ENCODE measurements at regions not wholly inside any gene's neighbourhood (a gene's known extent, or its start where the extent isn't known, plus 50 kb on each side); places are given as distances from the start of the nearest gene placed in this dataset.
A peak's percentile ranks its signal among the peaks of the same experiment; 100 is the strongest.

DNA sequence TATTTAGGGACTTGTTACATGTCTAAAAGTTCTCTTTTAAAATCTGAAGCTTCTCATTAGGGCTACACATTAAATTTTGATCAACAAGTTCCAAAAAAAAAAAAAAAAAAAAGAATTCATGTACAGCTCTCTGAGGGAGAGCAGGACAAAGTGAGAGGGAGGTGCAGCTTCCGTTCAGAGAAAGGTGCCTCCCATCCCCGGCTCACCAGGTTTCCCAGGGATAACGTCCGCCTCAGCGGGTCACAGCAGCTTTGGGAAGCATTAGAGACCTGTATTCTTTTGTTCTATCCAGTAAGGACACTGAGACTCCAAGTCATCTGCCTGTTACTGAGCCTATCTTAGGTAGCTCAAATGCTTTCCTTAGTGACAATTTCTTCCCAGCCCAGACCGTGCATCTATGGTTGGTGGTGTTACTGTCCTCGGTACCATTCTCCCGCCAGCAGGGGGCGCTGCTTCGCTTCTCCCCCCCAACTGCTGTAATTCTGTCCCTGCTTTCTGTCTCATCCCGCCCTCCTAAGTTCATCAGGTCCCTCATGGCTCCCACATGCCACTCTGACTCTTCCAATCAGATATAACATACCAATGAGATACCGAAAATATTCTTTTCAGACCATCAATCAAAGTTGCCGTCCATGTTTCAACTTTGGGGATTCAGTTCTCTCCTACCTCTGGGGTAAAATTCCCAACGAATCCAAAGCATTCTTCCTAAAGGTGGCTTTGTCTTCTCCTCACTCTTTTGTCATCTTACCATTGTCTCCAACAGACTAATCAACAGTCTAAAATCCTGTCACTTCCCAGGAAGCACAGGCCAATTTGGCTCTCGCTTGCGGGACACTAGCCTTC lies 466.5 kb downstream of the METTL4 start:
- Histone ChIP-seq H3K4me1 (no peaks in the 10 kb centered on the region), H3K36me3 (replicated peaks) (no peaks in the 10 kb centered on the region), H3K4me3 (no peak overlapping the region), H3K9me3 (no peaks in the 10 kb centered on the region), H3K27me3 (ENCODE audit: low read depth) (no peaks in the 10 kb centered on the region)
- peak; percentile 16 to 69 for DNase-seq (ENCODE audit: low spot score in 2 of 2)
- in situ Hi-C loops (cut with MboI; ENCODE audit: low sequenced_read_pairs): loop anchor here (25.0 kb wide), 1 partner anchor 1243 kb away; no protein-coding TSS in a partner anchor

DNA sequence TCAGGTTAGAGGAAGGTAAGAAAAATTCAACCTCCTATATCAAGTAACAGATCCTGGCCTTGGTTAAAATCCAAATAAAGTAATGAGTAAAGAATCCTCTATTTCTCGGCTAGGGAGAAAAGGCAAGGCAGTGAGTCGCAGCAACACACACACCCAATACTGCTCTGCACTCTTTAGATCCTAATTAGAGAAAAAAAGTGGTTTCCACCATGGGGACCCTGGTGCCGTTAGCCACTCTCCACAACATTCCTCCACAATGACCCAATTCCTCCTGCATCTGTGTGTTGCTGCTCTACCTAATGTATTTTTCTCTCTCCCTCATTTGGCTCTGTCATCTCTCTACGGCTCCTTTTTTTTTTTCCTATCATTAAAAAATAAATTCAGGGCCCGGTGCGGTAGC lies 462.7 kb downstream of the METTL4 start:
- H3K9me3 ChIP-seq: no peaks in the 10 kb centered on the region
- no peaks in the 10 kb centered on the region for H3K27me3 ChIP-seq (ENCODE audit: low read depth)
- H3K36me3 ChIP-seq (replicated peaks): no peaks in the 10 kb centered on the region
- H3K4me3 ChIP-seq: no peak overlapping the region
- in situ Hi-C loops (cut with MboI; ENCODE audit: low sequenced_read_pairs): loop anchor here (25.0 kb wide), 1 partner anchor 1246 kb away; no protein-coding TSS in a partner anchor
- H3K4me1 ChIP-seq: no peaks in the 10 kb centered on the region
- DNase-seq (ENCODE audit: low spot score in 2 of 2): no peak

DNA sequence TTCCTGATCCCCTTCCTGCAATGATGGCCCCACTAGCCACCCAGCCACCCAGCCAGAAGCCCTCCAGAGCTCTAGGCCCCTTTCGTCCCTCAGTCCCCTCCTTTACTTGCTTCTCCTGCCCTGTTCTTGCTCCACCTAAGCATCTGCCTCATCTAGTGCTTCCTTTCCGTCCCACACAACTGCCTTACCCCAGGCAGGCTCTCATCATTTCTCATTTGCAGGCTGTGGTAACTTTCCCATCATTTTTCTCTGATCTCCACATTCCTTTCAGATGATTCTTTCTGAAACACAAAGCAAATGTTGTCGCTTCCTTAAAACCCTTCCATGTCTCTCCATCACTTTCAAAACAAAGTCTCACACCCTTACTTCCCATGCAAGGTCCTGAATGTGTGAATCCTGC lies 459.8 kb downstream of the METTL4 start:
- Histone ChIP-seq H3K4me3 (no peak overlapping the region), H3K27me3 (ENCODE audit: low read depth) (no peaks in the 10 kb centered on the region), H3K4me1 (no peaks in the 10 kb centered on the region), H3K36me3 (replicated peaks) (no peaks in the 10 kb centered on the region), H3K9me3 (no peaks in the 10 kb centered on the region)
- in situ Hi-C loops (cut with MboI; ENCODE audit: low sequenced_read_pairs): loop anchor here (25.0 kb wide), 1 partner anchor 1249 kb away; no protein-coding TSS in a partner anchor
- no peak for DNase-seq (ENCODE audit: low spot score in 2 of 2)

DNA sequence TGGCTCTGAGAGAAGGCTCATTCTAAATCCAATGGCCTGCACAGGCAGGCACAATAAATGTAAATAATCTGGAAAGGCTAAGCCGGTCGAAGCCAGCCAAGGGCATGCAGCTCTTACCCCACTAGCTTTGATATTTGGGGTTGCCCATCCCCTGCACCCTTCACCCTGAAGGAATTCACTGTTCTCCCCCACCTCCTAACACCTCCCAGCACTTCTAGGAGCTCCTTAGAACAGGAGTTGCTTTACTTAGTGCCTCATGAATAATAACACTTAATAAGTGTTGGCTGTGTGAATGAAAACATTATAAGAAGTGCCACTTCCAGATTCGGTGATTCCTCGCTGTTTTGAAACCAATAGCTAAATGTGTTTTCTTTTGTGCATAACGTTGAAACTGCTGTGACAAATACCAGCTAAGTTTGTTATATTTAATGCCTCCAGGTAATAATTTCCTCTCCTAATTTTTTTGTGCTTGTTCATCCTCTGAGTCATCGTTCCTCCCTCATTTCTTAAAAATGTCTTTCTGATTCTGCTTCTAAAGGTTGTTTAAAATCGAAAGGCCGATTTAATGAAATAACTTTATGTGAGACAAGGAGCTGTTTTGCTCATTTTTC lies 458.8 kb downstream of the METTL4 start:
- H3K27me3 ChIP-seq (ENCODE audit: low read depth): no peaks in the 10 kb centered on the region
- in situ Hi-C loops (cut with MboI; ENCODE audit: low sequenced_read_pairs): loop anchor here (25.0 kb wide), 1 partner anchor 1250 kb away; no protein-coding TSS in a partner anchor
- no peaks in the 10 kb centered on the region for H3K36me3 ChIP-seq (replicated peaks)
- no peaks in the 10 kb centered on the region for H3K9me3 ChIP-seq
- H3K4me3 ChIP-seq: no peak overlapping the region
- H3K4me1 ChIP-seq: no peaks in the 10 kb centered on the region
- DNase-seq (ENCODE audit: low spot score in 2 of 2): no peak

DNA sequence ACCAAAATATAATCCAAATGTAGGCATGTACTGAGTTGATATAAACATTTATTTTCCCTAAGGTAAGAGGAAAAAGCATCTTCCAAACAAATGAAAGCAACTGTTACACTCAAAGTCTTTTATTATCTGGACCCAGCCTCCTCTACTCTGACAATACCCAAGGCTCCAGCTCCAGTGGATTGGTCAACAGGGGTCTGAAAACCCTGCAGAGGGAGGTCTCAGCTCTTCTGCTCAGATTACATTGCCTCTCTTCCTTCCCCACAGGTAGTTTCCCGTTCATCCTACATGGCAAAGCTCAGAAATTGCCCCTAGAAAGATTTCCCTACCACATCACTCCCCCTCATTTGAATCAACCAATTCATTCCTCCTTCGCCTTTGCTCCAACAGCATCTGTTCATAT lies 457.0 kb downstream of the METTL4 start:
- no peak overlapping the region for H3K4me3 ChIP-seq
- in situ Hi-C loops (cut with MboI; ENCODE audit: low sequenced_read_pairs): loop anchor here (25.0 kb wide), 1 partner anchor 1252 kb away; no protein-coding TSS in a partner anchor
- no peaks in the 10 kb centered on the region for H3K9me3 ChIP-seq
- no peak for DNase-seq (ENCODE audit: low spot score in 2 of 2)
- H3K27me3 ChIP-seq (ENCODE audit: low read depth): no peaks in the 10 kb centered on the region
- H3K36me3 ChIP-seq (replicated peaks): no peaks in the 10 kb centered on the region
- H3K4me1 ChIP-seq: peaks cover 3% of the 10 kb centered on the region; the same call in 1 of the 2 replicates

DNA sequence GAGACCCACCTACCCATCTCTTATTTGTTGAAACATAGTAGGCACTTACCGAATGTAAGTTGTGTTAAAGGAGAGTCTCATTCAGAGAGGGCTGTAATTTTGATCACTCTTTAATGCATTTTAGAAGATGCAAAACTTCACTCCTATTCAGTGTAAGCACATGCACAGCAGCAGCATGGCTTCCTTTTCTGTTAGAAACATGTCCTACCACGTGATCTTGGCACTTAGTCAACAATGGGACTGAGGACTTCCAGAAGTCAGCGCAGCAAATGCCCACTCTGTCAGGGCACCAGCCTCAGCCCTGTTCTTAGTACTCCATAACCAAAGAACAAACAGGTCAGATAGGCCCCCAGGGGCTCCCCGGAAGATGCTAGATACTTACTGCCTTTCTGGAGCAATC lies 456.5 kb downstream of the METTL4 start:
- H3K36me3 ChIP-seq (replicated peaks): no peaks in the 10 kb centered on the region
- H3K9me3 ChIP-seq: no peaks in the 10 kb centered on the region
- H3K27me3 ChIP-seq (ENCODE audit: low read depth): no peaks in the 10 kb centered on the region
- H3K4me1 ChIP-seq: peaks cover 4% of the 10 kb centered on the region; the same call in 1 of the 2 replicates
- no peak overlapping the region for H3K4me3 ChIP-seq
- in situ Hi-C loops (cut with MboI; ENCODE audit: low sequenced_read_pairs): loop anchor here (25.0 kb wide), 1 partner anchor 1252 kb away; no protein-coding TSS in a partner anchor
- no peak for DNase-seq (ENCODE audit: low spot score in 2 of 2)

DNA sequence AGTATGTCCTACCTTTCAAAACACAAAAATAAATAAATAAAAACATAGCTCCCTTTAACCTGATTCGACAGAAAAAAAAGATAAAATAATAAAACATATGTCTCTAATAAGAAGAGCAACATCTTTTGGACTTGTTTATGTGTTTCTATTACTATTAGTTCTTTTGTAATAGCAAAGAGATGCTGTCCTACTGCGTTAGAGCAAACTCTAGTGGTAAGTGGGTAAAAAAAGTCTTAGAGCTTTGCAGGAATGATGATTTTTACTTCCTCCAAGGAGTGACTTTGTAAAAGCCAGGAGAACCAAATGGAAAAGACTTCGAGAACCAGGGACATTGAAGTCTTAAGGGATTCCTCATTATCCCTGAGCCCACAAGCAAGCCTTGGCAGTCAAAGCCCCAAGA lies 450.1 kb downstream of the METTL4 start:
- in situ Hi-C loops (cut with MboI; ENCODE audit: low sequenced_read_pairs): loop anchor here (25.0 kb wide), 1 partner anchor 1259 kb away; no protein-coding TSS in a partner anchor

DNA sequence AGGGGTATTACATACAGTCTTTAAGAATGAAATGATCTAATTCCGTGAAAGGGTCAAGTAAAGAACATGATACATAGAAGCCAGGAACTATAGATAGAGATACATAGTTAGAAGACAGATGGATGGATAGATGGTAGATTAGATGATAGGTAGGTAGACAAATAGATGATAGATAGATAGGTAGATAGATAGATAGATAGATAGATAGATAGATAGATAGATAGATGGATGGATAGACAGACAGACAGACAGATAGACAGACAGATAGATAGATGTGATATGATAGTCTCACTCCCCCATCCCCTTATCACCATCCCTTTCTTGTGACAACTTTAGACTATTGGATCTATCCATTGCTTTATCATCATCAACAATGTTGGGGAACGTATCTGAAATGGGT lies 448.2 kb downstream of the METTL4 start:
- in situ Hi-C loops (cut with MboI; ENCODE audit: low sequenced_read_pairs): loop anchor here (25.0 kb wide), 1 partner anchor 1261 kb away; no protein-coding TSS in a partner anchor

More for the DNA sequence above, 450.1 kb downstream of the METTL4 start:
- H3K36me3 ChIP-seq (replicated peaks): no peaks in the 10 kb centered on the region
- no peaks in the 10 kb centered on the region; the same call in 1 of the 2 replicates for H3K9me3 ChIP-seq
- DNase-seq (ENCODE audit: low spot score in 2 of 2): no peak
- H3K4me3 ChIP-seq: no peak overlapping the region
- no peaks in the 10 kb centered on the region for H3K27me3 ChIP-seq (ENCODE audit: low read depth)
- H3K4me1 ChIP-seq: peaks cover 4% of the 10 kb centered on the region; the same call in 1 of the 2 replicates

DNA sequence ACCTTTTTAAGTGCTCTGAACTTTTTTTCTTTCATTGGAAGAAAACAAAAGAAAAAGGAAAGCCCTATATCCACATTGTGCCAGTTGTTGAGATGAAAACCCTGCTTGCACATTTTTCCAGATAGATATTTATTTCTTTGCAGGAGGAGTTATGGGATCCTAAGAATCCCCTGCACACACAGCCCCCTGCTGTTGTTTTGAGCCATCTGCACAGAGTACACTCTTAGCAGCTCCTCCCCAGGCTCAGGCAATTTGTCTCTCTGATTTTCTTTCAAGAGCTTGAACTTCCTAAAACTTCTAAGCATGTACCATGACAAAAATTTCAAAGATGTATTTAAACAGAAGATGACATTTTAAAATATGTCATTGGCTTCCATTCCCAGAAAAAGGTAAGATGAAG lies 436.9 kb downstream of the METTL4 start:
- in situ Hi-C loops (cut with MboI; ENCODE audit: low sequenced_read_pairs): loop anchor here (25.0 kb wide), 1 partner anchor 403 kb away; no protein-coding TSS in a partner anchor
- H3K36me3 ChIP-seq (replicated peaks): no peaks in the 10 kb centered on the region
- H3K4me3 ChIP-seq: no peak overlapping the region
- no peak for DNase-seq (ENCODE audit: low spot score in 2 of 2)
- H3K9me3 ChIP-seq: no peaks in the 10 kb centered on the region
- no peaks in the 10 kb centered on the region for H3K4me1 ChIP-seq
- H3K27me3 ChIP-seq (ENCODE audit: low read depth): no peaks in the 10 kb centered on the region

More for the DNA sequence above, 448.2 kb downstream of the METTL4 start:
- Histone ChIP-seq H3K9me3 (no peaks in the 10 kb centered on the region; the same call in 1 of the 2 replicates), H3K4me3 (no peak overlapping the region), H3K27me3 (ENCODE audit: low read depth) (no peaks in the 10 kb centered on the region), H3K4me1 (peaks cover 4% of the 10 kb centered on the region; the same call in 1 of the 2 replicates), H3K36me3 (replicated peaks) (no peaks in the 10 kb centered on the region)
- DNase-seq (ENCODE audit: low spot score in 2 of 2): no peak

DNA sequence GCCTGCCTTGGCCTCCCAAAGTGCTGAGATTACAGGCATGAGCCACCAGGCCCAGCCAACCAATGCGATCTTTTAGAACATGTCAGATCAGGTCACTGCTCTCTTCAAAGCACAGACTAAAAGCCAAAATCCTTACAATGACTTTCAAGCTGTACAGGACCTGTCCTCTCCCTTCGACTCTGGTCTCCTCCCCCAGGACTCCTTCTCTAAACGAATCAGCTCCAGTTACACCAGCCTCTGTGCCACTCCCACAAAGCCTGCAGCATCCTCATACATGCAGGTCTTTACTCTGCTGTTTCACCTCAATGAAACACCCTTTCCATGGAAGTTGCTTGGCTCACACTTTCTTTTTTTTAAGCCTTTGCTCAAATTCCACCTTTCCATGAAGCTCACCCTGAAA lies 436.0 kb downstream of the METTL4 start:
- Histone ChIP-seq H3K27me3 (ENCODE audit: low read depth) (no peaks in the 10 kb centered on the region), H3K9me3 (no peaks in the 10 kb centered on the region), H3K4me1 (no peaks in the 10 kb centered on the region), H3K4me3 (no peak overlapping the region), H3K36me3 (replicated peaks) (no peaks in the 10 kb centered on the region)
- in situ Hi-C loops (cut with MboI; ENCODE audit: low sequenced_read_pairs): loop anchor here (25.0 kb wide), 1 partner anchor 402 kb away; no protein-coding TSS in a partner anchor
- DNase-seq (ENCODE audit: low spot score in 2 of 2): no peak

DNA sequence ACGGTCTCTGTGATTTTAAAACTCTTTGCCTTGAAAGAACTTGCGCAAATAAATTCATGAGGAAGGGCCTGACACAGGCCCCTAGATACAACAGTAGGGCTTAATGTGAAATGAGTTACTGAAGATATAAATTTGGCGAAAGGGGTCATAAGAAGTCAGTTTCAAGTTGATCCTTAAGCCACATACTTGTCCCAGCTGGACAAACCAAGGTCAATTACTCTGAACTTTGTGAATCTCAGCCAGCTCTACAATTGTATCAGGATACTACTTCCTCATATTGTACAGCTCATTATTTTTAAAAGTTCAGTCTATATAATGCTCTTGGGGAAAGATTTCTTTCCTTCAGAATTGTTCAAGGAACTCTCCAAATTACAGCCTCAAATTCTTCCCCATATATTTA lies 432.8 kb downstream of the METTL4 start:
- DNase-seq (ENCODE audit: low spot score in 2 of 2): no peak
- Histone ChIP-seq H3K4me3 (no peak overlapping the region), H3K27me3 (ENCODE audit: low read depth) (no peaks in the 10 kb centered on the region), H3K36me3 (replicated peaks) (no peaks in the 10 kb centered on the region), H3K9me3 (no peaks in the 10 kb centered on the region), H3K4me1 (no peaks in the 10 kb centered on the region)
- in situ Hi-C loops (cut with MboI; ENCODE audit: low sequenced_read_pairs): loop anchor here (25.0 kb wide), 1 partner anchor 399 kb away; no protein-coding TSS in a partner anchor

DNA sequence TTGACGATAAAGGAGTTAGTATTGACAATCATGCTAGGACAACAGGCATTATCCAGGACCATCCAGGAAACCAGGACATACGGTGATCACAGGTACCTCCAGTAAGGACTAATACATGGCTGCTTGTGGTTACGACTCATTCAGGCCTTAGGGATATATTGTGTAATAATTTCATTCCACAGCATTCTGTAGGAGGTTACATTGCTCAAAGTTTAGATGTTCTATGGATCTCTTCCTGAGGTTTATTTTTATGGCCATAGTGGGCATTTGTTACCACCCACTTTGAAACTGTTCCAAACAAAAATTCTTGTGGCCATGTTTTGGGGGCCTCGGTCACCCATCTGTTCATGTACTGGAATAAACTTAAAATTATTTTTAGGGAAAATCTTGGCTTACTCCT lies 431.6 kb downstream of the METTL4 start:
- Histone ChIP-seq H3K4me1 (no peaks in the 10 kb centered on the region), H3K4me3 (no peak overlapping the region), H3K9me3 (no peaks in the 10 kb centered on the region), H3K36me3 (replicated peaks) (no peaks in the 10 kb centered on the region), H3K27me3 (ENCODE audit: low read depth) (no peaks in the 10 kb centered on the region)
- in situ Hi-C loops (cut with MboI; ENCODE audit: low sequenced_read_pairs): loop anchor here (25.0 kb wide), 1 partner anchor 398 kb away; no protein-coding TSS in a partner anchor
- no peak for DNase-seq (ENCODE audit: low spot score in 2 of 2)

DNA sequence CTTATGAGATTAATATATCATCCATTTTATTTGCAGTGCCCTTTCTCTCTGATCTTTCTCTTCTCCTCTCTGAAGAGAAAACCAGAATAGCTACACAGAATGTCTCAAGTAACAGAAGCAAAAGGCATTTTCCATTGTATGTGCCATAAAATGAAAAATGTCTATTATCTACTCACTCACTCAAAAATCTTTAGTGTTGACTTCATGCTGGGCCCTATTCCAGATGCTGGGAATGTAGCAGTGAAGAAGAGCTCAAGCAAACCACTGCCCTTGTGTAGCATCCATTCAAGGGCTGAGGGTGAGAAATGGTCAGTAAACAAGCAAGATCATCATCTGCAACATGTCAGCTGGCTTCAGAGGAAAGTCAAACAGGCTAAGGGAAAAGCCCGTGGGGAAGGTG lies 427.7 kb downstream of the METTL4 start:
- no peak for DNase-seq (ENCODE audit: low spot score in 2 of 2)
- Histone ChIP-seq H3K36me3 (replicated peaks) (no peaks in the 10 kb centered on the region), H3K4me3 (no peak overlapping the region), H3K27me3 (ENCODE audit: low read depth) (no peaks in the 10 kb centered on the region), H3K9me3 (no peaks in the 10 kb centered on the region), H3K4me1 (no peaks in the 10 kb centered on the region)
- in situ Hi-C loops (cut with MboI; ENCODE audit: low sequenced_read_pairs): loop anchor here (25.0 kb wide), 1 partner anchor 394 kb away; no protein-coding TSS in a partner anchor

All from HAP-1 (cell line).